GM18505 (cell line): ENCODE measurements at regions not wholly inside any gene's neighbourhood (a gene's known extent, or its start where the extent isn't known, plus 50 kb on each side); places are given as distances from the start of the nearest gene placed in this dataset.

Source experiments
- ATAC-seq: cut with Tn5 transposase; IDR thresholded peaks from one replicate; pipeline ENCODE4 v1.9.1; 2021; ENCODE audit not compliant: unreplicated experiment
- POLR2A ChIP-seq: IDR thresholded peaks from 4 replicates; pipeline ENCODE4 v1.6.1; 2011; ENCODE audit warnings: borderline replicate concordance; ENCODE audit not compliant: insufficient read depth, insufficient read length; ENCODE audit errors: extremely low read depth

- ATAC-seq = no peak
- no peak for TF ChIP-seq POLR2A
These were observed 232.9 kb upstream of the RGMA start for GRCh38 chr15:93321881-93322282.

GRCh38 chr15:93319121-93319814 lies 230.3 kb upstream of the RGMA start:
- no peak for ATAC-seq

GRCh38 chr15:93317772-93318171 lies 228.8 kb upstream of the RGMA start:
- TF ChIP-seq POLR2A = no peak

More at GRCh38 chr15:93319121-93319814, 230.3 kb upstream of the RGMA start:
- TF ChIP-seq POLR2A = no peak

DNA sequence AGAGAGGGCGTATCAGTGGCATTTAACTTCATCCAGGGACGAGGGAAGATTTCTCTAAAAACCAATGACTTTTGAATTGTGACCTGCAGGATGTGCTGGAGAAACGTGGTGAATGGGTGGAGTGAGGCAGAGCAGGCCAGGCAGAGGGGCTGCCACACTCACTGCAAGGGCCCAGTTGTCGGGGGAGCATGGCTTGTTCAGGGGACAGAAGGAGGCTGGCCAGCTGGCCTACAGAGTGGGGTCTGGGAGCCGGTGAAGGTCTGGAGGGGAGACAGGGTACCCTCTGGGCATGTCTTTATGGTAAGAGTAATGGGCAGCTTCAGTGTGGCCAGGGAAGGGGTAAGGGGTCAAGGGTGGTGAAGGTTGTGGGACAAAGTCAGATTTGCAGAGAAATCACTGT lies 225.2 kb upstream of the RGMA start:
- no peak for ATAC-seq
- no peak for TF ChIP-seq POLR2A

More at GRCh38 chr15:93317772-93318171, 228.8 kb upstream of the RGMA start:
- no peak for ATAC-seq

DNA sequence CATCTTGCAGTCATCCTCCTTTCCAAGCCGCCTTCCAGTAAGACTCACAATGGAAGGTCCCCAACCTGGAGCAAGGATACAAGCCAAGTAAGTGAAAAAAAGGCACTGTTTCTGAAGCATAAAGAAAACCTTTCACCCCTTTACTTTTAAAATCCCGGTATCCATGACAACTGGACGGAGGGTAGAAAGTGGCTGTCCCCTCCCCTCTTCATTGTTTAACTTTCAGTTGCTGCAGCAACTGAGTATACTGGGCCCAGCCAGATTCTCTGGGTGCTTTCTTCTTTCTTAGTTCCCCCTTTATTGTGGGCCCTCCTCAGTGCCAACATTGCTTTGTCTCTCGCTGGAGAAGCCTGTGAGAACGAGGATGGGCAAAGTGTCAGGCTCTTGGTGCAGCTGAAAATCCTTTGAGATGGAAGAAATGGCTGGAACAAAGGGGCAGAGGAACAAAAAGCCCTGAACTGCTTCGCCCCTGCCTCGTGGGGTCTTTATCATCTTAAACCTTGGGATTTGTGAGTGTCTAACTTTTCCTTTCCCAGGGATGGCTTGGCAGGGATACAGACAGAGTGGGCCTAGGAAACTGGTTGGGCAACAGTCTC lies 224.0 kb upstream of the RGMA start:
- ATAC-seq = no peak
- TF ChIP-seq POLR2A = no peak

DNA sequence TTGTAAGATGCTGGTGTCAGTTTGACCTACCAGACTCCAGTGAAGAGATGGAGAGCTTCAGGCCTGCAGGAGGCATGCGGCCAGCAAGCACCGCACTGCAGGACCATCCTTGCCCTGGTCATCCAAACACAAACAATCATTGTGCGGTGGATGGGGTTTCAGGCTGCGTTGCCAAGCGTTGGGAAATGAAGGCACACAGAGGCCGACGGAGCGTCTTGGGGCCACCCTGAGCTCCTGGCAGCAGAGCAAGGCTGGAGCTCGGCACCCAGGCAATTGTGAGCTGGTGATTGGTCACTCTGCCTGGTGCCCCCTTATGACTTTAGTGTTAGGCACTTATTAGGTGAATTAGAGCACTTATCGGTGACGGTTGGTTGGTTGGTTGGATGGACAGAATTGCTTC lies 222.6 kb upstream of the RGMA start:
- no peak for ATAC-seq
- no peak for TF ChIP-seq POLR2A

- ATAC-seq = no peak
- no peak for TF ChIP-seq POLR2A
These were observed 219.1 kb upstream of the RGMA start for GRCh38 chr15:93308026-93308690.

- no peak for TF ChIP-seq POLR2A
- ATAC-seq = no peak
These were observed 218.5 kb upstream of the RGMA start for GRCh38 chr15:93307513-93307912.

DNA sequence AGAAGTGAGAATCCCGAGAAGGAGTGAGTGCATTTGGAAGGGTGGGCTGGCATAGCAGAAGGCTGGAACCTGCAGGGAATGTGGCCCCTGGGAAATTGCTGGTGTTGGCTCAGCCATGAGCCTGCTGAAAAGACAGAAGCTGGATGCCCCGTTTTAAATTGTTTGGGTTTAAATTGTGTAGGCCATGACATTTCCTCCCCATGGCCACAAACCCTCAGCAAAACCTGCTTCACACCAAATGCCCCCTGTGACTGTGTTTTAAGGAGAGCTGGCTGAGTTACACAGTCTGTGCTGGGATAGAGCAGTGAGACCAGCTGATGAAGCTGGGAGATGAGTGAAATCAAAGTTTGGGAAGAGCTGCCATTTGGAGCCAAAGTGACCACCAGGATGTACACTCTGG lies 216.3 kb upstream of the RGMA start:
- TF ChIP-seq POLR2A = no peak
- no peak for ATAC-seq

- no peak for ATAC-seq
- no peak for TF ChIP-seq POLR2A
These were observed 213.2 kb upstream of the RGMA start for GRCh38 chr15:93302080-93302765.

DNA sequence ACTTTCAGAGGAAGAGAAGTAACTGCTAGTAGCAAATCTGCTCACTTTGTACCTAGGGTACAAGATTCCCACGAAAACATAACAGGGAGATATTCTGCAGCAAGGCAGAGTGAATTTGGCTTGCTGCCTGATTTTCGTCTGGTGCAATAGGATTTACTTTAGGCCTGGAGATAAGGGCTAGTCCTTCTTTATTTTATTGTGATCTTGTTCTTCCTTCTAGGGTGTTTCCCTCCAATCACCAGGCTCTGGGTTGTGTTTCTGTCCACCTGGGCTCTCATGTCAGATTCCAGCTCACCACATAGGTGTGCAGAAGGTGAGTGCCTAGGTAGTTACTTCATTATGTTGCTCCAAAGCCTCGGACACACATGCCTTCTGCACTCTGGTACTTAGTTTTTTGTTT lies 211.8 kb upstream of the RGMA start:
- no peak for ATAC-seq
- no peak for TF ChIP-seq POLR2A

DNA sequence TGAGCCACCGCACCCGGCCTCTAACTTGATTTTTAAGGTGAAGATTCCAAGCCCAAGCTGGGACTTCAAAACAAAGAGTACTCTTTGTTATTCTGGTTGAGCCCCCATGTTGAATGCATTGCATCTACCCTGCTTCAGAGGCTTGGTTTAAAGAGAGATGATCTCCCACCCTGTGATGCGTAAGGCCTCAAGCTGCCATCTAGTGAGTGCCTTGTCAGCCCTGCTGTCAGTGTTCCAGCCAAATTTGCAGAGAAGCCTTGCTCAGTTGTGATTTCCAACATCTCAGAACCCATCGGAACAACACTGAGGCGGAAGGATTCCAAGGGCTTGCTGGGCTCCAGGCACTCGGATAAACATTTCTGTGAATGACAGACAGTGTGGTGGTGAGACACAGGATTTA lies 210.7 kb upstream of the RGMA start:
- no peak for ATAC-seq
- no peak for TF ChIP-seq POLR2A

GRCh38 chr15:93298901-93299300 lies 209.9 kb upstream of the RGMA start:
- no peak for TF ChIP-seq POLR2A
- ATAC-seq = no peak
